Lower lobe of right lung (tissue), 2 donors: ENCODE measurements at regions not wholly inside any gene's neighbourhood (a gene's known extent, or its start where the extent isn't known, plus 50 kb on each side); places are given as distances from the start of the nearest gene placed in this dataset.
"Not testable (repeated sequence)": the region's sequence is repeated elsewhere in the genome, so short reads cannot be mapped to it uniquely, and the experiment has no call there.

Experiments
- ATAC-seq, 2 donors: fragments of 200-7000 bp; cut with Tn5 transposase; one replicate each; pipeline ENCODE4 v1.9.1; 2020 to 2022; ENCODE audit warnings: mild to moderate bottlenecking in 2 of 2, moderate library complexity in 2 of 2
- DNase-seq: peaks from one replicate; pipeline ENCODE4 v3.0.0-alpha.2; 2020
- H3K27ac ChIP-seq: fragments of 200-600 bp; one replicate; pipeline ENCODE4 v1.8.0; 2022
- H3K27me3 ChIP-seq: fragments of 200-600 bp; one replicate; pipeline ENCODE4 v1.8.0; 2022; ENCODE audit warnings: low read depth
- H3K36me3 ChIP-seq: fragments of 200-600 bp; one replicate; pipeline ENCODE4 v1.8.0; 2022; ENCODE audit warnings: mild to moderate bottlenecking
- H3K4me1 ChIP-seq: fragments of 200-600 bp; one replicate; pipeline ENCODE4 v1.8.0; 2022
- H3K4me3 ChIP-seq: fragments of 200-600 bp; one replicate; pipeline ENCODE4 v1.8.0; 2022; ENCODE audit warnings: mild to moderate bottlenecking
- H3K9me3 ChIP-seq: fragments of 200-600 bp; one replicate; pipeline ENCODE4 v1.8.0; 2022
- intact Hi-C: fragments of 100-400 bp; cut with DNase I; formaldehyde crosslinking; loops from one replicate; pipeline ENCODE4 v1.11.0; 2022
- TF ChIP-seq, protein P1 (sequence below): fragments of 200-600 bp; IDR thresholded peaks from one replicate; pipeline ENCODE4 v1.8.0; 2022; ENCODE audit warnings: antibody characterized with exemption, mild to moderate bottlenecking
- donor health status: DM: no; HTN: yes; CAD: no; lungs with severe emphysema.

DNA sequence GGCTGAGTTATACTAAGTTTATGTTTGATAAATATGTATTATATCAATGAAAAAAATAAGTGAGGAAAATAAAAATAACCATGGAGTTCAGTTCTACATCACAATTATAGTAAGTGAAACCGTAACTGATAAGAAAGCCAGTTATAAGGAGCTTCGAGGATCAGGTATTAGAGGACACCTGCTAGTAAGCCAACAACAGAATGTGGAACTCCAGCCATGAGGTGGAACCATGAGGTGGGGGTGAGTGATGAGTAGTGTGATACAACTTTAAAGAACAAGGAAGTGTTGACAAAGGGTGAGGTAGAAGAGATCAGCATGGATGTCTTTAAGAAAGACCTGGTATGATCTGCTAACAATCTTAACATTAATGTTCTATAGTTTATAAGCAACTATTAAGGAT lies 452.9 kb downstream of the GUCY1A2 start:
- Histone ChIP-seq H3K27ac (no peak overlapping the region), H3K36me3 (no peaks in the 10 kb centered on the region), H3K9me3 (no peaks in the 10 kb centered on the region), H3K27me3 (no peaks in the 10 kb centered on the region), H3K4me3 (no peak overlapping the region), H3K4me1 (no peaks in the 10 kb centered on the region)
- intact Hi-C loops, result no loop called here
- DNase-seq (no peak), ATAC-seq (no peak)
- TF ChIP-seq, protein P1, sequence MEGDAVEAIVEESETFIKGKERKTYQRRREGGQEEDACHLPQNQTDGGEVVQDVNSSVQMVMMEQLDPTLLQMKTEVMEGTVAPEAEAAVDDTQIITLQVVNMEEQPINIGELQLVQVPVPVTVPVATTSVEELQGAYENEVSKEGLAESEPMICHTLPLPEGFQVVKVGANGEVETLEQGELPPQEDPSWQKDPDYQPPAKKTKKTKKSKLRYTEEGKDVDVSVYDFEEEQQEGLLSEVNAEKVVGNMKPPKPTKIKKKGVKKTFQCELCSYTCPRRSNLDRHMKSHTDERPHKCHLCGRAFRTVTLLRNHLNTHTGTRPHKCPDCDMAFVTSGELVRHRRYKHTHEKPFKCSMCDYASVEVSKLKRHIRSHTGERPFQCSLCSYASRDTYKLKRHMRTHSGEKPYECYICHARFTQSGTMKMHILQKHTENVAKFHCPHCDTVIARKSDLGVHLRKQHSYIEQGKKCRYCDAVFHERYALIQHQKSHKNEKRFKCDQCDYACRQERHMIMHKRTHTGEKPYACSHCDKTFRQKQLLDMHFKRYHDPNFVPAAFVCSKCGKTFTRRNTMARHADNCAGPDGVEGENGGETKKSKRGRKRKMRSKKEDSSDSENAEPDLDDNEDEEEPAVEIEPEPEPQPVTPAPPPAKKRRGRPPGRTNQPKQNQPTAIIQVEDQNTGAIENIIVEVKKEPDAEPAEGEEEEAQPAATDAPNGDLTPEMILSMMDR, result no peak

GRCh38 chr11:106568632-106569031 lies 449.6 kb downstream of the GUCY1A2 start:
- H3K36me3 ChIP-seq, result no peaks in the 10 kb centered on the region
- TF ChIP-seq, protein P1, result no peak
- no peak overlapping the region for H3K27ac ChIP-seq
- H3K27me3 ChIP-seq, result no peaks in the 10 kb centered on the region
- no peak overlapping the region for H3K4me3 ChIP-seq
- intact Hi-C loops, result no loop called here
- no peak for DNase-seq
- ATAC-seq, result no peak
- H3K4me1 ChIP-seq, result no peaks in the 10 kb centered on the region
- no peaks in the 10 kb centered on the region for H3K9me3 ChIP-seq

- H3K27ac ChIP-seq, H3K27me3 ChIP-seq, H3K4me3 ChIP-seq, H3K9me3 ChIP-seq, intact Hi-C loops, DNase-seq, ATAC-seq, H3K36me3 ChIP-seq, H3K4me1 ChIP-seq: not testable (repeated sequence)
These were observed 440.9 kb downstream of the GUCY1A2 start for GRCh38 chr11:106577384-106577783.

- intact Hi-C loops, result no loop called here
- ATAC-seq (no peak), DNase-seq (no peak)
- H3K27ac ChIP-seq, result no peak overlapping the region
- peaks cover 4% of the 10 kb centered on the region for H3K9me3 ChIP-seq
- no peaks in the 10 kb centered on the region for H3K36me3 ChIP-seq
- H3K4me1 ChIP-seq, result no peaks in the 10 kb centered on the region
- no peaks in the 10 kb centered on the region for H3K27me3 ChIP-seq
- TF ChIP-seq, protein P1, result no peak
- H3K4me3 ChIP-seq, result no peak overlapping the region
These were observed 436.9 kb downstream of the GUCY1A2 start for GRCh38 chr11:106581399-106581798.

GRCh38 chr11:106585061-106585460 lies 433.2 kb downstream of the GUCY1A2 start:
- no peak overlapping the region for H3K27ac ChIP-seq
- intact Hi-C loops, result no loop called here
- H3K36me3 ChIP-seq, result no peaks in the 10 kb centered on the region
- DNase-seq (no peak), ATAC-seq (no peak)
- no peak overlapping the region for H3K4me3 ChIP-seq
- TF ChIP-seq, protein P1, result no peak
- no peaks in the 10 kb centered on the region for H3K27me3 ChIP-seq
- H3K4me1 ChIP-seq, result no peaks in the 10 kb centered on the region
- H3K9me3 ChIP-seq, result no peaks in the 10 kb centered on the region

GRCh38 chr11:106594751-106595351 lies 423.4 kb downstream of the GUCY1A2 start:
- Histone ChIP-seq H3K4me3 (no peak overlapping the region), H3K27ac (no peak overlapping the region), H3K4me1 (no peaks in the 10 kb centered on the region), H3K36me3 (no peaks in the 10 kb centered on the region), H3K27me3 (no peaks in the 10 kb centered on the region), H3K9me3 (no peaks in the 10 kb centered on the region)
- intact Hi-C loops, result no loop called here
- no peak for DNase-seq
- TF ChIP-seq, protein P1, result no peak
- ATAC-seq, result no peak
